ENCODE measurements at regions not wholly inside any gene's neighbourhood (a gene's known extent, or its start where the extent isn't known, plus 50 kb on each side); places are given as distances from the start of the nearest gene placed in this dataset.
"Not testable (repeated sequence)": the region's sequence is repeated elsewhere in the genome, so short reads cannot be mapped to it uniquely, and the experiment has no call there.

- H3K4me3 ChIP-seq (ENCODE audit: low read depth, low read length): no peak overlapping the region
- H3K4me1 ChIP-seq (ENCODE audit: control insufficient read depth, insufficient read depth, low read length): no peaks in the 10 kb centered on the region
- no peaks in the 10 kb centered on the region for H3K9me3 ChIP-seq (ENCODE audit: control insufficient read depth, insufficient read depth, low read depth, low read length)
- no peak overlapping the region for H3K9ac ChIP-seq (ENCODE audit: low read length)
- no peaks in the 10 kb centered on the region for H3K36me3 ChIP-seq (ENCODE audit: control insufficient read depth, insufficient read depth, low read length)
- no peak overlapping the region for H3K27ac ChIP-seq (ENCODE audit: low read depth, low read length)
- no peaks in the 10 kb centered on the region for H3K27me3 ChIP-seq (ENCODE audit: control insufficient read depth, insufficient read depth, low read length)
Measured at GRCh38 chr3:102722317-102722716, 287.5 kb downstream of the ZPLD1 start.

- H3K27ac ChIP-seq (ENCODE audit: low read depth, low read length): no peak overlapping the region
- no peaks in the 10 kb centered on the region for H3K9me3 ChIP-seq (ENCODE audit: control insufficient read depth, insufficient read depth, low read depth, low read length)
- H3K4me1 ChIP-seq (ENCODE audit: control insufficient read depth, insufficient read depth, low read length): no peaks in the 10 kb centered on the region
- no peak overlapping the region for H3K9ac ChIP-seq (ENCODE audit: low read length)
- no peaks in the 10 kb centered on the region for H3K27me3 ChIP-seq (ENCODE audit: control insufficient read depth, insufficient read depth, low read length)
- no peak overlapping the region for H3K4me3 ChIP-seq (ENCODE audit: low read depth, low read length)
- H3K36me3 ChIP-seq (ENCODE audit: control insufficient read depth, insufficient read depth, low read length): no peaks in the 10 kb centered on the region
Measured at GRCh38 chr3:102727340-102727739, 292.5 kb downstream of the ZPLD1 start.

- H3K4me1 ChIP-seq (ENCODE audit: control insufficient read depth, insufficient read depth, low read length): peaks cover 15% of the 10 kb centered on the region; the same call in 1 of the 2 replicates
- not testable (repeated sequence) for H3K9ac ChIP-seq (ENCODE audit: low read length); H3K27me3 ChIP-seq (ENCODE audit: control insufficient read depth, insufficient read depth, low read length); H3K4me3 ChIP-seq (ENCODE audit: low read depth, low read length); H3K36me3 ChIP-seq (ENCODE audit: control insufficient read depth, insufficient read depth, low read length); H3K9me3 ChIP-seq (ENCODE audit: control insufficient read depth, insufficient read depth, low read depth, low read length); H3K27ac ChIP-seq (ENCODE audit: low read depth, low read length)
Measured at GRCh38 chr3:102732581-102732980, 297.8 kb downstream of the ZPLD1 start.

GRCh38 chr3:102733791-102734563 is 299.2 kb downstream of the ZPLD1 start:
- H3K27ac ChIP-seq (ENCODE audit: low read depth, low read length): no peak overlapping the region; the same call in 1 of the 2 replicates
- H3K9me3 ChIP-seq (ENCODE audit: control insufficient read depth, insufficient read depth, low read depth, low read length): no peaks in the 10 kb centered on the region
- H3K36me3 ChIP-seq (ENCODE audit: control insufficient read depth, insufficient read depth, low read length): no peaks in the 10 kb centered on the region
- peaks cover 15% of the 10 kb centered on the region; the same call in 1 of the 2 replicates for H3K4me1 ChIP-seq (ENCODE audit: control insufficient read depth, insufficient read depth, low read length)
- no peak overlapping the region for H3K4me3 ChIP-seq (ENCODE audit: low read depth, low read length)
- H3K9ac ChIP-seq (ENCODE audit: low read length): no peak overlapping the region
- no peaks in the 10 kb centered on the region for H3K27me3 ChIP-seq (ENCODE audit: control insufficient read depth, insufficient read depth, low read length)

GRCh38 chr3:102735311-102735710 is 300.5 kb downstream of the ZPLD1 start:
- Histone ChIP-seq H3K27ac (ENCODE audit: low read depth, low read length) (no peak overlapping the region), H3K36me3 (ENCODE audit: control insufficient read depth, insufficient read depth, low read length) (no peaks in the 10 kb centered on the region), H3K9me3 (ENCODE audit: control insufficient read depth, insufficient read depth, low read depth, low read length) (no peaks in the 10 kb centered on the region), H3K27me3 (ENCODE audit: control insufficient read depth, insufficient read depth, low read length) (no peaks in the 10 kb centered on the region), H3K4me3 (ENCODE audit: low read depth, low read length) (no peak overlapping the region), H3K9ac (ENCODE audit: low read length) (no peak overlapping the region), H3K4me1 (ENCODE audit: control insufficient read depth, insufficient read depth, low read length) (peaks cover 15% of the 10 kb centered on the region; the same call in 1 of the 2 replicates)

- Histone ChIP-seq H3K4me1 (ENCODE audit: control insufficient read depth, insufficient read depth, low read length) (peaks cover 15% of the 10 kb centered on the region; the same call in 1 of the 2 replicates), H3K27me3 (ENCODE audit: control insufficient read depth, insufficient read depth, low read length) (no peaks in the 10 kb centered on the region), H3K9ac (ENCODE audit: low read length) (no peak overlapping the region), H3K4me3 (ENCODE audit: low read depth, low read length) (no peak overlapping the region), H3K9me3 (ENCODE audit: control insufficient read depth, insufficient read depth, low read depth, low read length) (no peaks in the 10 kb centered on the region), H3K36me3 (ENCODE audit: control insufficient read depth, insufficient read depth, low read length) (no peaks in the 10 kb centered on the region), H3K27ac (ENCODE audit: low read depth, low read length) (no peak overlapping the region)
Measured at GRCh38 chr3:102736288-102736974, 301.6 kb downstream of the ZPLD1 start.

- no peaks in the 10 kb centered on the region for H3K27me3 ChIP-seq (ENCODE audit: control insufficient read depth, insufficient read depth, low read length)
- no peak overlapping the region for H3K4me3 ChIP-seq (ENCODE audit: low read depth, low read length)
- H3K9me3 ChIP-seq (ENCODE audit: control insufficient read depth, insufficient read depth, low read depth, low read length): no peaks in the 10 kb centered on the region
- no peak overlapping the region for H3K9ac ChIP-seq (ENCODE audit: low read length)
- H3K4me1 ChIP-seq (ENCODE audit: control insufficient read depth, insufficient read depth, low read length): peaks cover 15% of the 10 kb centered on the region; the same call in 1 of the 2 replicates
- no peaks in the 10 kb centered on the region for H3K36me3 ChIP-seq (ENCODE audit: control insufficient read depth, insufficient read depth, low read length)
- no peak overlapping the region for H3K27ac ChIP-seq (ENCODE audit: low read depth, low read length)
Measured at GRCh38 chr3:102736975-102737304, 302.1 kb downstream of the ZPLD1 start.

GRCh38 chr3:102737353-102737752 is 302.5 kb downstream of the ZPLD1 start:
- no peak overlapping the region for H3K9ac ChIP-seq (ENCODE audit: low read length)
- H3K27me3 ChIP-seq (ENCODE audit: control insufficient read depth, insufficient read depth, low read length): no peaks in the 10 kb centered on the region
- H3K36me3 ChIP-seq (ENCODE audit: control insufficient read depth, insufficient read depth, low read length): no peaks in the 10 kb centered on the region
- H3K9me3 ChIP-seq (ENCODE audit: control insufficient read depth, insufficient read depth, low read depth, low read length): no peaks in the 10 kb centered on the region
- H3K27ac ChIP-seq (ENCODE audit: low read depth, low read length): no peak overlapping the region
- peaks cover 15% of the 10 kb centered on the region; the same call in 1 of the 2 replicates for H3K4me1 ChIP-seq (ENCODE audit: control insufficient read depth, insufficient read depth, low read length)
- H3K4me3 ChIP-seq (ENCODE audit: low read depth, low read length): no peak overlapping the region

GRCh38 chr3:102741105-102741504 is 306.3 kb downstream of the ZPLD1 start:
- H3K9ac ChIP-seq (ENCODE audit: low read length): no peak overlapping the region

GRCh38 chr3:102741694-102742093 is 306.9 kb downstream of the ZPLD1 start:
- H3K27me3 ChIP-seq (ENCODE audit: control insufficient read depth, insufficient read depth, low read length): no peaks in the 10 kb centered on the region
- no peak overlapping the region for H3K9ac ChIP-seq (ENCODE audit: low read length)
- no peak overlapping the region for H3K4me3 ChIP-seq (ENCODE audit: low read depth, low read length)
- no peaks in the 10 kb centered on the region for H3K4me1 ChIP-seq (ENCODE audit: control insufficient read depth, insufficient read depth, low read length)
- no peaks in the 10 kb centered on the region for H3K36me3 ChIP-seq (ENCODE audit: control insufficient read depth, insufficient read depth, low read length)
- no peak overlapping the region for H3K27ac ChIP-seq (ENCODE audit: low read depth, low read length)
- no peaks in the 10 kb centered on the region for H3K9me3 ChIP-seq (ENCODE audit: control insufficient read depth, insufficient read depth, low read depth, low read length)

More at GRCh38 chr3:102741105-102741504, 306.3 kb downstream of the ZPLD1 start:
- Histone ChIP-seq H3K9me3 (ENCODE audit: control insufficient read depth, insufficient read depth, low read depth, low read length) (no peaks in the 10 kb centered on the region), H3K4me1 (ENCODE audit: control insufficient read depth, insufficient read depth, low read length) (no peaks in the 10 kb centered on the region), H3K27ac (ENCODE audit: low read depth, low read length) (no peak overlapping the region), H3K4me3 (ENCODE audit: low read depth, low read length) (no peak overlapping the region), H3K27me3 (ENCODE audit: control insufficient read depth, insufficient read depth, low read length) (no peaks in the 10 kb centered on the region), H3K36me3 (ENCODE audit: control insufficient read depth, insufficient read depth, low read length) (no peaks in the 10 kb centered on the region)

GRCh38 chr3:102745881-102746280 is 311.1 kb downstream of the ZPLD1 start:
- Histone ChIP-seq H3K27ac (ENCODE audit: low read depth, low read length) (no peak overlapping the region), H3K9ac (ENCODE audit: low read length) (no peak overlapping the region), H3K36me3 (ENCODE audit: control insufficient read depth, insufficient read depth, low read length) (no peaks in the 10 kb centered on the region), H3K4me3 (ENCODE audit: low read depth, low read length) (no peak overlapping the region), H3K4me1 (ENCODE audit: control insufficient read depth, insufficient read depth, low read length) (peaks cover 6% of the 10 kb centered on the region; the same call in 1 of the 2 replicates), H3K9me3 (ENCODE audit: control insufficient read depth, insufficient read depth, low read depth, low read length) (no peaks in the 10 kb centered on the region), H3K27me3 (ENCODE audit: control insufficient read depth, insufficient read depth, low read length) (no peaks in the 10 kb centered on the region)
